ENCODE measurements at regions not wholly inside any gene's neighbourhood (a gene's known extent, or its start where the extent isn't known, plus 50 kb on each side); places are given as distances from the start of the nearest gene placed in this dataset.

- no peak for TF ChIP-seq CTCF (IDR thresholded peaks at IDR 0.05)
- TF ChIP-seq POLR2AphosphoS5 (IDR thresholded peaks at IDR 0.05; ENCODE audit: low read depth, low read length), result no peak
- TF ChIP-seq SIN3A (IDR thresholded peaks at IDR 0.05; ENCODE audit: borderline replicate concordance, insufficient read depth, low read depth, low read length), result no peak
- no peak for TF ChIP-seq TCF7L2 (IDR thresholded peaks at IDR 0.05; ENCODE audit: low read depth, low read length)
Observed at GRCh38 chr15:46713045-46713444, 1004.3 kb upstream of the SEMA6D start.
